Left cardiac atrium (tissue), 4 donors: ENCODE measurements at regions not wholly inside any gene's neighbourhood (a gene's known extent, or its start where the extent isn't known, plus 50 kb on each side); places are given as distances from the start of the nearest gene placed in this dataset.
A peak's percentile ranks its signal among the peaks of the same experiment; 100 is the strongest.
"Not testable (repeated sequence)": the region's sequence is repeated elsewhere in the genome, so short reads cannot be mapped to it uniquely, and the experiment has no call there.

Experiments used
- ATAC-seq, 2 donors: fragments of 200-7000 bp; cut with Tn5 transposase; one replicate each; pipeline ENCODE4 v1.9.1; 2020; ENCODE audit warnings: mild to moderate bottlenecking in 2 of 2, moderate library complexity in 2 of 2
- DNase-seq: peaks from one replicate; pipeline ENCODE4 v3.0.0-alpha.2; 2020
- intact Hi-C, 2 donors: fragments of 100-400 bp; cut with DNase I; formaldehyde crosslinking; loops; one replicate each; pipeline versions ENCODE4 v1.14.1 to v1.15.1; 2022 to 2023
- donor health status: DM: no; HTN: yes; CAD: no.
- donor health status: DM: no; HTN: yes; CAD: no; lungs with severe emphysema.
- donor health status: DM: yes; HTN: yes; CAD: no.
- donor health status: Dilated cardiomyopathy.

- intact Hi-C loops: no loop called here
- DNase-seq (no peak), ATAC-seq (no peak)
Measured at GRCh38 chr3:153414982-153415381, 253.0 kb downstream of the RAP2B start.

- ATAC-seq: no peak
- intact Hi-C loops: no loop called here
- DNase-seq: no peak
Measured at GRCh38 chr3:153422314-153422713, 260.3 kb downstream of the RAP2B start.

- ATAC-seq, DNase-seq, intact Hi-C loops: not testable (repeated sequence)
Measured at GRCh38 chr3:153423820-153424219, 261.8 kb downstream of the RAP2B start.

GRCh38 chr3:153426344-153426743 is 264.3 kb downstream of the RAP2B start:
- intact Hi-C loops: no loop called here
- DNase-seq: no peak
- ATAC-seq: no peak

GRCh38 chr3:153426803-153427202 is 264.8 kb downstream of the RAP2B start:
- intact Hi-C loops: no loop called here
- DNase-seq (no peak), ATAC-seq (no peak)

- intact Hi-C loops: no loop called here
- peak in 1 of 2 donors; percentile 50 for ATAC-seq
- no peak for DNase-seq
Measured at GRCh38 chr3:153429821-153430220, 267.8 kb downstream of the RAP2B start.

GRCh38 chr3:153431076-153431475 is 269.1 kb downstream of the RAP2B start:
- ATAC-seq: no peak
- no peak for DNase-seq
- intact Hi-C loops: no loop called here

- DNase-seq (no peak), ATAC-seq (no peak)
- intact Hi-C loops: no loop called here
Measured at GRCh38 chr3:153437666-153438065, 275.6 kb downstream of the RAP2B start.

GRCh38 chr3:153438271-153438670 is 276.2 kb downstream of the RAP2B start:
- ATAC-seq (no peak), DNase-seq (no peak)
- intact Hi-C loops: no loop called here

GRCh38 chr3:153439780-153440179 is 277.8 kb downstream of the RAP2B start:
- ATAC-seq (no peak), DNase-seq (no peak)
- intact Hi-C loops: no loop called here

GRCh38 chr3:153440311-153440710 is 278.3 kb downstream of the RAP2B start:
- intact Hi-C loops: no loop called here
- DNase-seq: no peak
- no peak for ATAC-seq

- intact Hi-C loops: no loop called here
- ATAC-seq: no peak
- DNase-seq: no peak
Measured at GRCh38 chr3:153442386-153442785, 280.4 kb downstream of the RAP2B start.

- DNase-seq (no peak), ATAC-seq (no peak)
- intact Hi-C loops: no loop called here
Measured at GRCh38 chr3:153442799-153443487, 280.9 kb downstream of the RAP2B start.

- no peak for ATAC-seq
- intact Hi-C loops: no loop called here
- no peak for DNase-seq
Measured at GRCh38 chr3:153443961-153444360, 281.9 kb downstream of the RAP2B start.

GRCh38 chr3:153445817-153446216 is 283.8 kb downstream of the RAP2B start:
- intact Hi-C loops: no loop called here
- DNase-seq (no peak), ATAC-seq (no peak)

GRCh38 chr3:153448151-153448829 is 286.3 kb downstream of the RAP2B start:
- intact Hi-C loops: no loop called here
- no peak for DNase-seq
- ATAC-seq: peak; percentile 27 to 63

GRCh38 chr3:153456833-153457545 is 295.0 kb downstream of the RAP2B start:
- no peak for DNase-seq
- intact Hi-C loops: no loop called here
- no peak for ATAC-seq

- DNase-seq (no peak), ATAC-seq (no peak)
- intact Hi-C loops: no loop called here
Measured at GRCh38 chr3:153458881-153459280, 296.9 kb downstream of the RAP2B start.

GRCh38 chr3:153462545-153462944 is 300.5 kb downstream of the RAP2B start:
- intact Hi-C loops: no loop called here
- ATAC-seq: no peak
- DNase-seq: no peak

GRCh38 chr3:153463895-153464294 is 301.9 kb downstream of the RAP2B start:
- ATAC-seq (no peak), DNase-seq (no peak)
- intact Hi-C loops: no loop called here
